SK-N-SH treated with all-trans-retinoic acid at 6 μM for 48 hours (cell line): ENCODE measurements at regions not wholly inside any gene's neighbourhood (a gene's known extent, or its start where the extent isn't known, plus 50 kb on each side); places are given as distances from the start of the nearest gene placed in this dataset.
"Not testable (repeated sequence)": the region's sequence is repeated elsewhere in the genome, so short reads cannot be mapped to it uniquely, and the experiment has no call there.

Experiments used
- ATAC-seq: fragments of 200-7000 bp; cut with Tn5 transposase; 3 replicates; pipeline ENCODE4 v1.9.1; 2020; ENCODE audit warnings: mild to moderate bottlenecking, moderate library complexity
- BACH2 ChIP-seq: fragments of 250-450 bp; sonication (Bioruptor Pico); IDR thresholded peaks from 2 replicates; pipeline ENCODE4 v1.9.0; 2021; ENCODE audit warnings: mild to moderate bottlenecking, borderline replicate concordance
- CREB5 ChIP-seq: fragments of 250-450 bp; sonication (Bioruptor Pico); IDR thresholded peaks from 2 replicates; pipeline ENCODE4 v1.5.1; 2020; ENCODE audit warnings: low read depth, mild to moderate bottlenecking, moderate library complexity
- CSDC2 ChIP-seq: fragments of 250-450 bp; sonication (Bioruptor Pico); IDR thresholded peaks from 2 replicates; pipeline ENCODE4 v1.5.0; 2020; ENCODE audit warnings: mild to moderate bottlenecking, moderate library complexity
- CSRNP3 ChIP-seq: fragments of 250-450 bp; sonication (Bioruptor Pico); IDR thresholded peaks from 2 replicates; pipeline ENCODE4 v1.5.1; 2021; ENCODE audit warnings: mild to moderate bottlenecking, moderate library complexity
- ESRRG ChIP-seq: fragments of 250-450 bp; sonication (Bioruptor Pico); IDR thresholded peaks from 2 replicates; pipeline ENCODE4 v1.6.1; 2021; ENCODE audit warnings: mild to moderate bottlenecking
- GLIS3 ChIP-seq: fragments of 250-450 bp; sonication (Bioruptor Pico); IDR thresholded peaks from 2 replicates; pipeline ENCODE4 v1.5.0; 2020; ENCODE audit warnings: mild to moderate bottlenecking, moderate library complexity
- ISL1 ChIP-seq: fragments of 250-450 bp; sonication (Bioruptor Pico); IDR thresholded peaks from 2 replicates; pipeline ENCODE4 v2.1.2; 2022; ENCODE audit warnings: mild to moderate bottlenecking, moderate library complexity
- OSR1 ChIP-seq: fragments of 250-450 bp; sonication (Bioruptor Pico); IDR thresholded peaks from 2 replicates; pipeline ENCODE4 v1.8.0; 2022; ENCODE audit warnings: moderate library complexity, mild to moderate bottlenecking, inconsistent platforms
- PATZ1 ChIP-seq: fragments of 250-450 bp; sonication (Bioruptor Pico); IDR thresholded peaks from 2 replicates; pipeline ENCODE4 v1.8.0; 2020; ENCODE audit warnings: mild to moderate bottlenecking, moderate library complexity, borderline replicate concordance
- RARB ChIP-seq: fragments of 250-450 bp; sonication (Bioruptor Pico); IDR thresholded peaks from 2 replicates; pipeline ENCODE4 v1.8.0; 2021; ENCODE audit warnings: mild to moderate bottlenecking, moderate library complexity
- SNAI2 ChIP-seq: fragments of 250-450 bp; sonication (Bioruptor Pico); IDR thresholded peaks from 2 replicates; pipeline ENCODE4 v1.5.0; 2020; ENCODE audit warnings: mild to moderate bottlenecking, moderate library complexity
- TCF4 ChIP-seq: fragments of 250-450 bp; sonication (Bioruptor Pico); IDR thresholded peaks from 2 replicates; pipeline ENCODE4 v1.8.0; 2021; ENCODE audit warnings: mild to moderate bottlenecking, moderate library complexity, borderline replicate concordance
- TOX ChIP-seq: fragments of 250-450 bp; sonication (Bioruptor Pico); IDR thresholded peaks from 2 replicates; pipeline ENCODE4 v1.8.0; 2021; ENCODE audit warnings: mild to moderate bottlenecking, moderate library complexity, borderline replicate concordance
- TSHZ2 ChIP-seq: fragments of 250-450 bp; sonication (Bioruptor Pico); IDR thresholded peaks from 2 replicates; pipeline ENCODE4 v1.5.0; 2020; ENCODE audit warnings: mild to moderate bottlenecking, moderate library complexity
- ZC3H10 ChIP-seq: fragments of 250-450 bp; sonication (Bioruptor Pico); IDR thresholded peaks from 2 replicates; pipeline ENCODE4 v1.5.1; 2021; ENCODE audit warnings: mild to moderate bottlenecking, moderate library complexity
- ZFP3 ChIP-seq: fragments of 250-450 bp; sonication (Bioruptor Pico); IDR thresholded peaks from 2 replicates; pipeline ENCODE4 v1.5.0; 2020; ENCODE audit warnings: mild to moderate bottlenecking, moderate library complexity
- ZFP30 ChIP-seq: fragments of 450-650 bp; formaldehyde crosslinking; IDR thresholded peaks from 2 replicates; pipeline ENCODE4 v1.5.0; 2022; ENCODE audit warnings: mild to moderate bottlenecking, moderate library complexity
- ZNF565 ChIP-seq: fragments of 450-650 bp; formaldehyde crosslinking; conservative IDR thresholded peaks from 2 replicates; pipeline ENCODE4 v1.5.0; 2020; ENCODE audit warnings: low read depth, mild to moderate bottlenecking, moderate library complexity
- ZNF70 ChIP-seq: fragments of 450-650 bp; formaldehyde crosslinking; IDR thresholded peaks from 2 replicates; pipeline ENCODE4 v1.5.0; 2020; ENCODE audit warnings: mild to moderate bottlenecking, moderate library complexity
- ZNF8 ChIP-seq: fragments of 450-650 bp; formaldehyde crosslinking; IDR thresholded peaks from 2 replicates; pipeline ENCODE4 v1.5.0; 2020; ENCODE audit warnings: mild to moderate bottlenecking, moderate library complexity

DNA sequence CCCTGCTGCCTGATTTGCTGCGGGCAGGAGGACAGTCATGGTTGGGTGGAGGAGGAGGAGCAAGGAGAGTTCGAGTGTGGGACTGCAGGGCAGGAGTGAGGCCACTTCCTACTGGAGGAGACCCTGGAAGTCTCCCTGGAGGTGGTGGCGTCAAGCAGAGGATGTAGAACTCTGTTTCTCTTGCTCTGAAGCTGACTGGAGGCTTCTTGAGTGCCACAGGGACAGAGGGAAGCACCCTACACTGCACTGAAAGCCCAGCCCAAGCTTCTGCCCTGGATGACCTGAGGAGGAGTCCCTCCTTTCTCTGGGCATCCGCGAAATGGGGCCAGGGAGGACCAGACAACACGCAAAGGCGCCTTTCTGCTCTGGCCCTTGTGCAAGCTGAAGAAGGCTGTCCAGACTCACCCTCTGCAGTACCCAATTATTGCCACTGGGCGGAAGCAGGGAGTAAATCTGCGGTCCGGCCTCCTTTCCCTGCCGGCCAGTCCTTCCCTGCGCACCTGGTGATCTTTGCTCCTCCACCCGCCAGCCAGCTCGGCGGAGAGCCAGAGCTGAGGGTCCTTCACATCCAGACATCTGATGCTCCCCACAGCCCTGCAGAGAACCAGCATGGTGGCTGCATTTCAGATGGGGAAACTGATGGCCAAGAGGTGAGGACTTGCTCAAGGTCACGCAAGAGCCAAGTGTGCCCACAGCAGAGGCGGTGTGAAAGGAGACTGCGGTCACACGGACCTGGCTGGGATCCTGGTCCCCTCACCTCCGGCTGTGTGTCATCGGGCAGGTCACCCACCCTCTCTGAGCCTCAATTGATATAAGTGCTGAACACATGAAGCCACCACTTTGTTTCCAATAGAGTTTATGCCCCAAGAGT is 207.1 kb downstream of the TBC1D2B start:
- TF ChIP-seq PATZ1 (no peak), CSRNP3 (CRISPR knock-in tag) (no peak), RARB (CRISPR knock-in tag) (no peak), BACH2 (no peak), TOX (no peak), ZNF8 (CRISPR knock-in tag) (no peak), ESRRG (CRISPR knock-in tag) (no peak), ISL1 (CRISPR knock-in tag) (no peak), GLIS3 (CRISPR knock-in tag) (no peak), ZC3H10 (CRISPR knock-in tag) (no peak), TSHZ2 (CRISPR knock-in tag) (no peak), TCF4 (CRISPR knock-in tag) (no peak), ZFP3 (CRISPR knock-in tag) (no peak), SNAI2 (CRISPR knock-in tag) (no peak), ZNF70 (CRISPR knock-in tag) (no peak), CSDC2 (no peak), ZFP30 (CRISPR knock-in tag) (no peak), CREB5 (no peak)
- peak; percentile 83 for ATAC-seq

DNA sequence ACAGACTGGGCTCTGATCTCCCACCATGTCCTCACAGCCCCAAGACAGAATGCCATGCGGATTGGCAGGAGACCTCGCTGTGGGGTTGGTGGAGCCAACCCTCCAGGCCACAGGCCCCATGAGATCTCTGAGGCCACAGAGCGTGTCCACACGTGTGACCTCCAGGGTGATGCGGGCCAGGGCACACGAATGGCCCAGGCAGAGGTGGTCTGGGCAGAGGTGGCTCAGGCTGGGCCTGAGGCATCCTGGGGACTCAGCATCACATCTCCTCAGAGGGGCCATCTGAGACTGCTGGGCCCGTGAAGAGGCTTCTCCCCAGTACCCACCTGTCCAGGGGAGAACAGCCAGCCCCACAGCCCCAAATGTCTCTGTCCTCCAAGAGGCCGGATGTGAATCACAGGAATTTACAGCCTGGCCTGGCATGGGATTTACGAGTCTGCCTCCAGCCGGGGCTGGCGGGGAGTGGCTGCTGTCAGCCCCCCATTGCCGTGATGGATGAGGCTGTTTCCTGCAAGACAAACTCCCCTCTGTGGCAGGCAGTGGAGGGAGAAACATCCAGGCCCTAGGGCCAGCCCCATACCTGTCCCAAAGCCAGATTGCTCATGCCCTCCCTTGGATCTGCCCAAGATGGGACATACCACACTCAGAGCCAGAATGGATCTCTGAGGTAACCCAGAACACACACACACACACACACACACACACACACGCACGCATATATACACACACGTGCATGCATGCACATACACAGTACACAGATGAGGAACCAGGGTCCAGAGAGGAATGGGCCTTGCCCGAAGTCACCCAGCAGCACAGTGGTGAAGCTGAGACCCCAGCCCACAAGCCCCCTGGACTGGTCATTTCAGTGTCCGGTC is 208.3 kb downstream of the TBC1D2B start:
- TF ChIP-seq TOX (no peak), ZFP30 (CRISPR knock-in tag) (no peak), ZFP3 (CRISPR knock-in tag) (no peak)

DNA sequence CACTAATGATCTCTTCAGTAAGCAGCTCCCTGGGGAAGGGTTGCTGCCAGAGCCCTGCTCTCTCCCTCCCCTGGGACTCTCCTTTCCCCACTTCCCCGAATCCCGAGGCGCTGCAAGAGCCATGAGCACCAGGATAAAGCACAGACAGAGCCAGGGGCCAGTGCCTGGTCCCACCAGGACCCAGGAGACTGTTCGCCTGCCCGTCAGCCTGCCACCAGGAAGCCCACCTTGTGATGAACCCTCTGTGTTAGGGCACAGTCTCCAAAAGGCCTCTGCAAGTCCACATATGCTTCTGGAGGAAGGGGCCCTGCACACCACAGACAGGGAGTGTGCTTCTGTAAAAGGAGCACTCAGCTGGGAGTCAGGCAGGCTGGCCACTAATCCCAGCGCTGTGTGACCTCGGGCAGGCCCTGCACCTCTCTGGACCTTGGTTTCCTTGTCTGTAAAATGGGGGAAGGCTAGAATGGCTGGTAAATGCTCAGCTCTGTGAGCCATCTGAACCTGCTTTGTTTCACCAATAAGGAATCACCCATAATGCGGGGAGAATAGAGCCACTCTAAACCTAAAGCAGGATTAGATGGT is 209.4 kb downstream of the TBC1D2B start:
- ATAC-seq = not testable (repeated sequence)

More for the DNA sequence above, 208.3 kb downstream of the TBC1D2B start:
- ATAC-seq = peak; percentile 41

GRCh38 chr15:77867266-77868047 is 210.1 kb downstream of the TBC1D2B start:
- TF ChIP-seq ZFP30 (CRISPR knock-in tag) = no peak
- no peak for TF ChIP-seq CSRNP3 (CRISPR knock-in tag)
- no peak for TF ChIP-seq ZC3H10 (CRISPR knock-in tag)
- TF ChIP-seq OSR1 (CRISPR knock-in tag) = no peak
- TF ChIP-seq ESRRG (CRISPR knock-in tag) = no peak
- no peak for TF ChIP-seq TCF4 (CRISPR knock-in tag)
- no peak for TF ChIP-seq TOX
- TF ChIP-seq ZNF565 (CRISPR knock-in tag) = no peak
- no peak for TF ChIP-seq SNAI2 (CRISPR knock-in tag)
- no peak for TF ChIP-seq ZFP3 (CRISPR knock-in tag)
- ATAC-seq = no peak
